ENCODE measurements at regions not wholly inside any gene's neighbourhood (a gene's known extent, or its start where the extent isn't known, plus 50 kb on each side); places are given as distances from the start of the nearest gene placed in this dataset.

GRCh38 chr5:109567374-109568044 is 122.2 kb upstream of the MAN2A1 start:
- TF ChIP-seq CTCF (IDR thresholded peaks at IDR 0.05; ENCODE audit: insufficient read depth, low read length, poor library complexity, severe bottlenecking) (no peak), EZH2phosphoT487 (conservative IDR thresholded peaks at IDR 0.05; ENCODE audit: low read length) (no peak)

All from SU-DHL-6 (cell line).